Hematopoietic multipotent progenitor cell treated with erythropoietin and hydrocortisone succinate and interleukin-3 and kit ligand, for 6 days (in vitro differentiated cells): ENCODE measurements at regions not wholly inside any gene's neighbourhood (a gene's known extent, or its start where the extent isn't known, plus 50 kb on each side); places are given as distances from the start of the nearest gene placed in this dataset.
"Not testable (repeated sequence)": the region's sequence is repeated elsewhere in the genome, so short reads cannot be mapped to it uniquely, and the experiment has no call there.

Experiments used
- DNase-seq: peaks from one replicate; pipeline ENCODE4 v3.0.0-alpha.2; 2015

GRCh38 chr10:53521046-53521445, 748.5 kb upstream of the MBL2 start:
- no peak for DNase-seq

- DNase-seq = no peak
Measured at GRCh38 chr10:53508197-53508596, 735.6 kb upstream of the MBL2 start.

- DNase-seq = not testable (repeated sequence)
Measured at GRCh38 chr10:53504492-53504891, 731.9 kb upstream of the MBL2 start.

- no peak for DNase-seq
Measured at GRCh38 chr10:53491774-53492173, 719.2 kb upstream of the MBL2 start.

- no peak for DNase-seq
Measured at GRCh38 chr10:53490553-53490952, 718.0 kb upstream of the MBL2 start.

GRCh38 chr10:53489335-53490182, 717.0 kb upstream of the MBL2 start:
- DNase-seq = no peak

- DNase-seq = no peak
Measured at GRCh38 chr10:53487019-53487983, 714.7 kb upstream of the MBL2 start.

- DNase-seq = not testable (repeated sequence)
Measured at GRCh38 chr10:53485422-53485821, 712.8 kb upstream of the MBL2 start.

GRCh38 chr10:53479365-53479764, 706.8 kb upstream of the MBL2 start:
- DNase-seq = no peak

GRCh38 chr10:53477313-53477675, 704.7 kb upstream of the MBL2 start:
- DNase-seq = no peak

- no peak for DNase-seq
Measured at GRCh38 chr10:53476650-53477312, 704.2 kb upstream of the MBL2 start.

- DNase-seq = no peak
Measured at GRCh38 chr10:53469383-53469782, 696.8 kb upstream of the MBL2 start.

GRCh38 chr10:53463539-53463938, 691.0 kb upstream of the MBL2 start:
- no peak for DNase-seq

- DNase-seq = no peak
Measured at GRCh38 chr10:53458007-53458406, 685.4 kb upstream of the MBL2 start.

GRCh38 chr10:53453196-53453595, 680.6 kb upstream of the MBL2 start:
- peak; percentile 7 for DNase-seq

- DNase-seq = no peak
Measured at GRCh38 chr10:53447576-53447975, 675.0 kb upstream of the MBL2 start.

- no peak for DNase-seq
Measured at GRCh38 chr10:53441843-53442242, 669.3 kb upstream of the MBL2 start.

- DNase-seq = no peak
Measured at GRCh38 chr10:53440601-53441000, 668.0 kb upstream of the MBL2 start.

GRCh38 chr10:53439075-53439474, 666.5 kb upstream of the MBL2 start:
- not testable (repeated sequence) for DNase-seq

- DNase-seq = no peak
Measured at GRCh38 chr10:53434413-53434812, 661.8 kb upstream of the MBL2 start.

GRCh38 chr10:53432035-53432434, 659.5 kb upstream of the MBL2 start:
- no peak for DNase-seq

GRCh38 chr10:53430974-53431373, 658.4 kb upstream of the MBL2 start:
- DNase-seq = no peak
